GM23338 (cell line): ENCODE measurements at regions not wholly inside any gene's neighbourhood (a gene's known extent, or its start where the extent isn't known, plus 50 kb on each side); places are given as distances from the start of the nearest gene placed in this dataset.

Experiments
- ATAC-seq: fragments of 200-7000 bp; cut with Tn5 transposase; 3 replicates; pipeline ENCODE4 v1.9.1; 2020
- DNase-seq: peaks from one replicate; pipeline ENCODE4 v3.0.0-alpha.2; 2015; ENCODE audit warnings: low spot score
- H2AFZ ChIP-seq: fragments of 200-600 bp; sonication (generic); 2 replicates; pipeline ENCODE4 v1.8.0; 2016; ENCODE audit warnings: antibody characterized with exemption, mild to moderate bottlenecking, moderate library complexity
- H3F3A ChIP-seq: fragments of 200-600 bp; sonication (generic); replicated peaks from 2 replicates; pipeline ENCODE4 v1.8.0; 2017; ENCODE audit warnings: antibody characterized with exemption, mixed run types, low read depth
- H3K27ac ChIP-seq: fragments of 200-600 bp; sonication (generic); 2 replicates; pipeline ENCODE4 v1.6.1; 2016; ENCODE audit warnings: low read depth
- H3K27me3 ChIP-seq: fragments of 200-600 bp; sonication (generic); 2 replicates; pipeline ENCODE4 v1.8.0; 2016; ENCODE audit warnings: mild to moderate bottlenecking, mixed run types, moderate library complexity; ENCODE audit not compliant: insufficient read depth
- H3K36me3 ChIP-seq: fragments of 200-600 bp; sonication (generic); 2 replicates; pipeline ENCODE4 v1.8.0; 2016; ENCODE audit warnings: mild to moderate bottlenecking; ENCODE audit not compliant: insufficient read depth
- H3K4me1 ChIP-seq: fragments of 200-600 bp; sonication (generic); 2 replicates; pipeline ENCODE4 v1.8.0; 2016; ENCODE audit warnings: mild to moderate bottlenecking, moderate library complexity; ENCODE audit not compliant: insufficient read depth
- H3K4me2 ChIP-seq: fragments of 200-600 bp; sonication (generic); 2 replicates; pipeline ENCODE4 v1.7.1; 2017; ENCODE audit warnings: mixed run types
- H3K4me3 ChIP-seq: fragments of 200-600 bp; sonication (generic); 2 replicates; pipeline ENCODE4 v1.6.1; 2016; ENCODE audit warnings: mixed run types
- H3K79me2 ChIP-seq: fragments of 200-600 bp; sonication (generic); replicated peaks from 2 replicates; pipeline ENCODE4 v1.8.0; 2017; ENCODE audit warnings: mild to moderate bottlenecking; ENCODE audit not compliant: insufficient read depth
- H3K9me2 ChIP-seq: fragments of 200-600 bp; sonication (generic); 2 replicates; pipeline ENCODE4 v1.8.0; 2017; ENCODE audit not compliant: insufficient read depth
- H4K20me1 ChIP-seq: fragments of 200-600 bp; sonication (generic); replicated peaks from 2 replicates; pipeline ENCODE4 v1.8.0; 2017; ENCODE audit warnings: mild to moderate bottlenecking; ENCODE audit not compliant: insufficient read depth
- H3K27ac Mint-ChIP-seq: 2 replicates; pipeline ENCODE4 v1.8.0; 2020; ENCODE audit warnings: inconsistent platforms, mild to moderate bottlenecking, moderate library complexity, mixed read lengths
- H3K27me3 Mint-ChIP-seq: 3 replicates; pipeline ENCODE4 v1.8.0; 2022; ENCODE audit warnings: low read depth, mild to moderate bottlenecking, moderate library complexity, mixed read lengths, inconsistent platforms; ENCODE audit not compliant: insufficient read depth, poor library complexity
- H3K36me3 Mint-ChIP-seq: 3 replicates; pipeline ENCODE4 v1.8.0; 2021; ENCODE audit warnings: low read depth, mild to moderate bottlenecking, inconsistent platforms, moderate library complexity, mixed read lengths
- H3K4me1 Mint-ChIP-seq: 3 replicates; pipeline ENCODE4 v1.8.0; 2020; ENCODE audit warnings: mild to moderate bottlenecking, inconsistent platforms, mixed read lengths
- H3K4me3 Mint-ChIP-seq: 3 replicates; pipeline ENCODE4 v1.8.0; 2021; ENCODE audit warnings: moderate library complexity, mild to moderate bottlenecking, inconsistent platforms, mixed read lengths
- H3K9me3 Mint-ChIP-seq: 3 replicates; pipeline ENCODE4 v1.8.0; 2020; ENCODE audit warnings: moderate library complexity, mild to moderate bottlenecking, inconsistent platforms, mixed read lengths
- CREB1 ChIP-seq: fragments of 250-450 bp; sonication (Bioruptor Pico); IDR thresholded peaks from 2 replicates; pipeline ENCODE4 v1.5.0; 2020; ENCODE audit warnings: low read depth, mild to moderate bottlenecking, moderate library complexity
- EZH2 ChIP-seq: fragments of 200-600 bp; sonication (generic); IDR thresholded peaks from one replicate; pipeline ENCODE4 v1.8.0; 2017; ENCODE audit warnings: antibody characterized with exemption, mild to moderate bottlenecking, low read depth; ENCODE audit not compliant: unreplicated experiment
- EZH2phosphoT487 ChIP-seq: fragments of 200-600 bp; sonication (generic); IDR thresholded peaks from one replicate; pipeline ENCODE4 v1.8.1; 2018; ENCODE audit warnings: antibody characterized with exemption; ENCODE audit not compliant: unreplicated experiment
- JUNB ChIP-seq: IDR thresholded peaks from one replicate; pipeline ENCODE4 v1.6.1; 2016; ENCODE audit warnings: antibody characterized with exemption; ENCODE audit not compliant: unreplicated experiment
- NANOG ChIP-seq: IDR thresholded peaks from 2 replicates; pipeline ENCODE4 v1.6.1; 2016; ENCODE audit warnings: antibody characterized with exemption, borderline replicate concordance
- POLR2AphosphoS5 ChIP-seq: IDR thresholded peaks from 2 replicates; pipeline ENCODE4 v1.6.1; 2016; ENCODE audit warnings: antibody characterized with exemption, low read depth
- STAT1 ChIP-seq: IDR thresholded peaks from one replicate; pipeline ENCODE4 v1.6.1; 2016; ENCODE audit warnings: antibody characterized with exemption; ENCODE audit not compliant: unreplicated experiment
- ZNF114 ChIP-seq: fragments of 250-450 bp; sonication (Bioruptor Pico); IDR thresholded peaks from 2 replicates; pipeline ENCODE4 v1.5.0; 2020; ENCODE audit warnings: mild to moderate bottlenecking, moderate library complexity
- ZNF331 ChIP-seq: fragments of 250-450 bp; sonication (Bioruptor Pico); IDR thresholded peaks from 2 replicates; pipeline ENCODE4 v1.5.0; 2020; ENCODE audit warnings: low read depth, mild to moderate bottlenecking, moderate library complexity
- TF ChIP-seq, protein P1 (sequence below), 2 experiments: fragments of 200-600 bp in 1 of 2; sonication (generic) in 1 of 2; conservative IDR thresholded peaks; 2 replicates each; pipeline versions ENCODE4 v1.5.1 to v1.6.1; 2016 to 2017; ENCODE audit warnings: antibody characterized with exemption in 2 of 2, low read depth in 2 of 2, mild to moderate bottlenecking in 2 of 2, moderate library complexity in 1 of 2
- TF ChIP-seq, protein P2 (sequence below): IDR thresholded peaks from one replicate; pipeline ENCODE4 v1.6.1; 2018; ENCODE audit warnings: antibody characterized with exemption; ENCODE audit not compliant: unreplicated experiment
- TF ChIP-seq, protein P3 (sequence below): fragments of 250-450 bp; sonication (Bioruptor Pico); IDR thresholded peaks from 2 replicates; pipeline ENCODE4 v1.5.0; 2020; ENCODE audit warnings: mild to moderate bottlenecking, moderate library complexity

DNA sequence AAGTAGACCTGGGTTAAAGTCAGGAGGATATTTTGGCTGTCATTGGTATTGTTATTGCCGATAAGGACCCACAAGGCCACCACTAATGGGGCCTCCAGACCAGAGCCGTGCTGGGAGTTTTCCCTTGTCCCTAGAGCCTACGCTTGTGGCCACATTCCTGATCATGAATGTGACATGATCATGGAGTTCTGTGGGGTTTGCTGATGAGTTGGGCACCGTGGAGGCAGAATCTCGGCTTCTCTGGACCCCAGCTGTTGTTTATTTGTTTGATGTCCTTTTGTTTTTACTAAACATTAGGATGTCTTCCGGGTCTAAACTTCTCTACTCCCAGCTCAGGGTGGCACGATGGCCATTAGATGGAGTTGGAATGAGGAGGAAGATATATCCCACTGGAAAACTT lies 74.9 kb upstream of the TMPRSS2 start:
- Mint-ChIP-seq H3K27me3 (peaks cover 2% of the 10 kb centered on the region), H3K4me1 (peaks cover 4% of the 10 kb centered on the region), H3K4me3 (no peak overlapping the region), H3K27ac (no peak overlapping the region), H3K9me3 (peaks cover 18% of the 10 kb centered on the region), H3K36me3 (0 out of 3 replicates have a peak, but pooled peaks cover 3% of the 10 kb centered on the region)
- Histone ChIP-seq H3K79me2 (no peaks in the 10 kb centered on the region), H3K9me2 (no peaks in the 10 kb centered on the region), H3K4me1 (no peaks in the 10 kb centered on the region), H3K27me3 (no peaks in the 10 kb centered on the region), H3K36me3 (no peaks in the 10 kb centered on the region), H3K4me3 (no peak overlapping the region), H3K4me2 (no peak overlapping the region), H3F3A (no peaks in the 10 kb centered on the region), H2AFZ (no peak overlapping the region), H3K27ac (no peak overlapping the region), H4K20me1 (no peaks in the 10 kb centered on the region)
- ATAC-seq: no peak
- TF ChIP-seq, protein P1, sequence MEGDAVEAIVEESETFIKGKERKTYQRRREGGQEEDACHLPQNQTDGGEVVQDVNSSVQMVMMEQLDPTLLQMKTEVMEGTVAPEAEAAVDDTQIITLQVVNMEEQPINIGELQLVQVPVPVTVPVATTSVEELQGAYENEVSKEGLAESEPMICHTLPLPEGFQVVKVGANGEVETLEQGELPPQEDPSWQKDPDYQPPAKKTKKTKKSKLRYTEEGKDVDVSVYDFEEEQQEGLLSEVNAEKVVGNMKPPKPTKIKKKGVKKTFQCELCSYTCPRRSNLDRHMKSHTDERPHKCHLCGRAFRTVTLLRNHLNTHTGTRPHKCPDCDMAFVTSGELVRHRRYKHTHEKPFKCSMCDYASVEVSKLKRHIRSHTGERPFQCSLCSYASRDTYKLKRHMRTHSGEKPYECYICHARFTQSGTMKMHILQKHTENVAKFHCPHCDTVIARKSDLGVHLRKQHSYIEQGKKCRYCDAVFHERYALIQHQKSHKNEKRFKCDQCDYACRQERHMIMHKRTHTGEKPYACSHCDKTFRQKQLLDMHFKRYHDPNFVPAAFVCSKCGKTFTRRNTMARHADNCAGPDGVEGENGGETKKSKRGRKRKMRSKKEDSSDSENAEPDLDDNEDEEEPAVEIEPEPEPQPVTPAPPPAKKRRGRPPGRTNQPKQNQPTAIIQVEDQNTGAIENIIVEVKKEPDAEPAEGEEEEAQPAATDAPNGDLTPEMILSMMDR (conservative IDR thresholded peaks at IDR 0.05; ENCODE audit: low read depth in 2 of 2): no peak
- no peak for TF ChIP-seq EZH2
- TF ChIP-seq, protein P2, sequence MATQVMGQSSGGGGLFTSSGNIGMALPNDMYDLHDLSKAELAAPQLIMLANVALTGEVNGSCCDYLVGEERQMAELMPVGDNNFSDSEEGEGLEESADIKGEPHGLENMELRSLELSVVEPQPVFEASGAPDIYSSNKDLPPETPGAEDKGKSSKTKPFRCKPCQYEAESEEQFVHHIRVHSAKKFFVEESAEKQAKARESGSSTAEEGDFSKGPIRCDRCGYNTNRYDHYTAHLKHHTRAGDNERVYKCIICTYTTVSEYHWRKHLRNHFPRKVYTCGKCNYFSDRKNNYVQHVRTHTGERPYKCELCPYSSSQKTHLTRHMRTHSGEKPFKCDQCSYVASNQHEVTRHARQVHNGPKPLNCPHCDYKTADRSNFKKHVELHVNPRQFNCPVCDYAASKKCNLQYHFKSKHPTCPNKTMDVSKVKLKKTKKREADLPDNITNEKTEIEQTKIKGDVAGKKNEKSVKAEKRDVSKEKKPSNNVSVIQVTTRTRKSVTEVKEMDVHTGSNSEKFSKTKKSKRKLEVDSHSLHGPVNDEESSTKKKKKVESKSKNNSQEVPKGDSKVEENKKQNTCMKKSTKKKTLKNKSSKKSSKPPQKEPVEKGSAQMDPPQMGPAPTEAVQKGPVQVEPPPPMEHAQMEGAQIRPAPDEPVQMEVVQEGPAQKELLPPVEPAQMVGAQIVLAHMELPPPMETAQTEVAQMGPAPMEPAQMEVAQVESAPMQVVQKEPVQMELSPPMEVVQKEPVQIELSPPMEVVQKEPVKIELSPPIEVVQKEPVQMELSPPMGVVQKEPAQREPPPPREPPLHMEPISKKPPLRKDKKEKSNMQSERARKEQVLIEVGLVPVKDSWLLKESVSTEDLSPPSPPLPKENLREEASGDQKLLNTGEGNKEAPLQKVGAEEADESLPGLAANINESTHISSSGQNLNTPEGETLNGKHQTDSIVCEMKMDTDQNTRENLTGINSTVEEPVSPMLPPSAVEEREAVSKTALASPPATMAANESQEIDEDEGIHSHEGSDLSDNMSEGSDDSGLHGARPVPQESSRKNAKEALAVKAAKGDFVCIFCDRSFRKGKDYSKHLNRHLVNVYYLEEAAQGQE: no peak
- TF ChIP-seq, protein P3, sequence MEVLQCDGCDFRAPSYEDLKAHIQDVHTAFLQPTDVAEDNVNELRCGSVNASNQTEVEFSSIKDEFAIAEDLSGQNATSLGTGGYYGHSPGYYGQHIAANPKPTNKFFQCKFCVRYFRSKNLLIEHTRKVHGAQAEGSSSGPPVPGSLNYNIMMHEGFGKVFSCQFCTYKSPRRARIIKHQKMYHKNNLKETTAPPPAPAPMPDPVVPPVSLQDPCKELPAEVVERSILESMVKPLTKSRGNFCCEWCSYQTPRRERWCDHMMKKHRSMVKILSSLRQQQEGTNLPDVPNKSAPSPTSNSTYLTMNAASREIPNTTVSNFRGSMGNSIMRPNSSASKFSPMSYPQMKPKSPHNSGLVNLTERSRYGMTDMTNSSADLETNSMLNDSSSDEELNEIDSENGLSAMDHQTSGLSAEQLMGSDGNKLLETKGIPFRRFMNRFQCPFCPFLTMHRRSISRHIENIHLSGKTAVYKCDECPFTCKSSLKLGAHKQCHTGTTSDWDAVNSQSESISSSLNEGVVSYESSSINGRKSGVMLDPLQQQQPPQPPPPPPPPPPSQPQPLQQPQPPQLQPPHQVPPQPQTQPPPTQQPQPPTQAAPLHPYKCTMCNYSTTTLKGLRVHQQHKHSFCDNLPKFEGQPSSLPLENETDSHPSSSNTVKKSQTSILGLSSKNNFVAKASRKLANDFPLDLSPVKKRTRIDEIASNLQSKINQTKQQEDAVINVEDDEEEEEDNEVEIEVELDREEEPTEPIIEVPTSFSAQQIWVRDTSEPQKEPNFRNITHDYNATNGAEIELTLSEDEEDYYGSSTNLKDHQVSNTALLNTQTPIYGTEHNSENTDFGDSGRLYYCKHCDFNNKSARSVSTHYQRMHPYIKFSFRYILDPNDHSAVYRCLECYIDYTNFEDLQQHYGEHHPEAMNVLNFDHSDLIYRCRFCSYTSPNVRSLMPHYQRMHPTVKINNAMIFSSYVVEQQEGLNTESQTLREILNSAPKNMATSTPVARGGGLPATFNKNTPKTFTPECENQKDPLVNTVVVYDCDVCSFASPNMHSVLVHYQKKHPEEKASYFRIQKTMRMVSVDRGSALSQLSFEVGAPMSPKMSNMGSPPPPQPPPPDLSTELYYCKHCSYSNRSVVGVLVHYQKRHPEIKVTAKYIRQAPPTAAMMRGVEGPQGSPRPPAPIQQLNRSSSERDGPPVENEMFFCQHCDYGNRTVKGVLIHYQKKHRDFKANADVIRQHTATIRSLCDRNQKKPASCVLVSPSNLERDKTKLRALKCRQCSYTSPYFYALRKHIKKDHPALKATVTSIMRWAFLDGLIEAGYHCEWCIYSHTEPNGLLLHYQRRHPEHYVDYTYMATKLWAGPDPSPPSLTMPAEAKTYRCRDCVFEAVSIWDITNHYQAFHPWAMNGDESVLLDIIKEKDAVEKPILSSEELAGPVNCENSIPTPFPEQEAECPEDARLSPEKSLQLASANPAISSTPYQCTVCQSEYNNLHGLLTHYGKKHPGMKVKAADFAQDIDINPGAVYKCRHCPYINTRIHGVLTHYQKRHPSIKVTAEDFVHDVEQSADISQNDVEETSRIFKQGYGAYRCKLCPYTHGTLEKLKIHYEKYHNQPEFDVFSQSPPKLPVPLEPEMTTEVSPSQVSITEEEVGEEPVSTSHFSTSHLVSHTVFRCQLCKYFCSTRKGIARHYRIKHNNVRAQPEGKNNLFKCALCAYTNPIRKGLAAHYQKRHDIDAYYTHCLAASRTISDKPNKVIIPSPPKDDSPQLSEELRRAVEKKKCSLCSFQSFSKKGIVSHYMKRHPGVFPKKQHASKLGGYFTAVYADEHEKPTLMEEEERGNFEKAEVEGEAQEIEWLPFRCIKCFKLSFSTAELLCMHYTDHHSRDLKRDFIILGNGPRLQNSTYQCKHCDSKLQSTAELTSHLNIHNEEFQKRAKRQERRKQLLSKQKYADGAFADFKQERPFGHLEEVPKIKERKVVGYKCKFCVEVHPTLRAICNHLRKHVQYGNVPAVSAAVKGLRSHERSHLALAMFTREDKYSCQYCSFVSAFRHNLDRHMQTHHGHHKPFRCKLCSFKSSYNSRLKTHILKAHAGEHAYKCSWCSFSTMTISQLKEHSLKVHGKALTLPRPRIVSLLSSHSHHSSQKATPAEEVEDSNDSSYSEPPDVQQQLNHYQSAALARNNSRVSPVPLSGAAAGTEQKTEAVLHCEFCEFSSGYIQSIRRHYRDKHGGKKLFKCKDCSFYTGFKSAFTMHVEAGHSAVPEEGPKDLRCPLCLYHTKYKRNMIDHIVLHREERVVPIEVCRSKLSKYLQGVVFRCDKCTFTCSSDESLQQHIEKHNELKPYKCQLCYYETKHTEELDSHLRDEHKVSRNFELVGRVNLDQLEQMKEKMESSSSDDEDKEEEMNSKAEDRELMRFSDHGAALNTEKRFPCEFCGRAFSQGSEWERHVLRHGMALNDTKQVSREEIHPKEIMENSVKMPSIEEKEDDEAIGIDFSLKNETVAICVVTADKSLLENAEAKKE (CRISPR knock-in tag): no peak
- TF ChIP-seq EZH2phosphoT487: no peak
- no peak for TF ChIP-seq STAT1
- no peak for TF ChIP-seq JUNB
- no peak for TF ChIP-seq CREB1 (CRISPR knock-in tag)
- TF ChIP-seq ZNF331 (CRISPR knock-in tag): no peak
- TF ChIP-seq NANOG: no peak
- no peak for TF ChIP-seq POLR2AphosphoS5
- TF ChIP-seq ZNF114 (CRISPR knock-in tag): no peak
- DNase-seq: no peak
